ENCODE measurements at regions not wholly inside any gene's neighbourhood (a gene's known extent, or its start where the extent isn't known, plus 50 kb on each side); places are given as distances from the start of the nearest gene placed in this dataset.

- no peak for DNase-seq
- Mint-ChIP-seq H3K4me1 (peaks cover 48% of the 10 kb centered on the region), H3K27ac (no peak overlapping the region), H3K9me3 (peaks cover 2% of the 10 kb centered on the region), H3K36me3 (ENCODE audit: low read depth) (no peaks in the 10 kb centered on the region), H3K27me3 (ENCODE audit: low read depth, poor library complexity) (peaks cover 7% of the 10 kb centered on the region), H3K4me3 (peak overlapping the region; percentile 3)
- no peak for TF ChIP-seq CTCF (IDR thresholded peaks at IDR 0.05)
These were observed 80.5 kb downstream of the ZNF281 start for GRCh38 chr1:200329208-200329882.

- TF ChIP-seq CTCF (IDR thresholded peaks at IDR 0.05): no peak
- Mint-ChIP-seq H3K36me3 (ENCODE audit: low read depth) (no peaks in the 10 kb centered on the region), H3K4me1 (peaks cover 48% of the 10 kb centered on the region), H3K9me3 (peaks cover 7% of the 10 kb centered on the region), H3K27me3 (ENCODE audit: low read depth, poor library complexity) (peaks cover 12% of the 10 kb centered on the region), H3K27ac (no peak overlapping the region), H3K4me3 (no peak overlapping the region)
- DNase-seq: no peak
These were observed 81.5 kb downstream of the ZNF281 start for GRCh38 chr1:200328379-200328778.

- DNase-seq: no peak
- H3K36me3 Mint-ChIP-seq (ENCODE audit: low read depth): no peaks in the 10 kb centered on the region
- H3K27me3 Mint-ChIP-seq (ENCODE audit: low read depth, poor library complexity): peaks cover 12% of the 10 kb centered on the region
- no peak overlapping the region for H3K27ac Mint-ChIP-seq
- no peak for TF ChIP-seq CTCF (IDR thresholded peaks at IDR 0.05)
- H3K9me3 Mint-ChIP-seq: peaks cover 7% of the 10 kb centered on the region
- H3K4me1 Mint-ChIP-seq: peaks cover 30% of the 10 kb centered on the region
- no peak overlapping the region for H3K4me3 Mint-ChIP-seq
These were observed 85.9 kb downstream of the ZNF281 start for GRCh38 chr1:200323856-200324400.

- Mint-ChIP-seq H3K4me1 (peaks cover 52% of the 10 kb centered on the region), H3K4me3 (no peak overlapping the region), H3K36me3 (ENCODE audit: low read depth) (no peaks in the 10 kb centered on the region), H3K27me3 (ENCODE audit: low read depth, poor library complexity) (peaks cover 5% of the 10 kb centered on the region), H3K27ac (no peak overlapping the region), H3K9me3 (peaks cover 4% of the 10 kb centered on the region)
- DNase-seq: no peak
- no peak for TF ChIP-seq CTCF (IDR thresholded peaks at IDR 0.05)
These were observed 90.7 kb downstream of the ZNF281 start for GRCh38 chr1:200319148-200319547.

- Mint-ChIP-seq H3K36me3 (ENCODE audit: low read depth) (no peaks in the 10 kb centered on the region), H3K27ac (no peak overlapping the region), H3K4me1 (peaks cover 67% of the 10 kb centered on the region), H3K27me3 (ENCODE audit: low read depth, poor library complexity) (peaks cover 2% of the 10 kb centered on the region), H3K4me3 (no peak overlapping the region), H3K9me3 (no peaks in the 10 kb centered on the region)
- no peak for TF ChIP-seq CTCF (IDR thresholded peaks at IDR 0.05)
- DNase-seq: no peak
These were observed 92.6 kb downstream of the ZNF281 start for GRCh38 chr1:200317236-200317635.
